ENCODE measurements at regions not wholly inside any gene's neighbourhood (a gene's known extent, or its start where the extent isn't known, plus 50 kb on each side); places are given as distances from the start of the nearest gene placed in this dataset.

DNA sequence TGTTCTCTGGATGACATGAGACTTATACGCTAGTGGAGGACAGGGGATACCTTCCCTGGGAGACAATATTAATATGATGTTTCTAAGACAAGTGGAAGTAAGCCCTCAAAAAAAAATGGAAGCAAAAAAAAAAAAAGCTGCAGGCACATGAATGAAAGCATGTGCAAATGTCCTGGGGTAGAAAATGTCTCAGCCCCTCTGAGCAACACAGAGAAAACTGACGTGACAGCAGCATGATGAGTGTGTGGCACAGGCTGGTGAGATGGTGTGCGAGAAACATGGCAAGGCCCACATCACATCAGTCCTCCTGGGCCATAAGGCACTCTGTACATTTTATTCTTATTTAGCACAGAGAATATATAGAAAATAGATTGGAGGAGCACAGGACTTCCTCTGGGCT is 254.7 kb upstream of the PFKP start:
- Histone ChIP-seq H3K27ac (ENCODE audit: low read depth in 1 of 2, low read length in 2 of 2) (no peak overlapping the region), H3K27me3 (ENCODE audit: control insufficient read depth in 4 of 4, insufficient read depth in 4 of 4, low read length in 3 of 4) (no peaks in the 10 kb centered on the region), H3K36me3 (ENCODE audit: control insufficient read depth in 4 of 4, insufficient read depth in 3 of 4, low read depth in 1 of 4, low read length in 3 of 4) (no peaks in the 10 kb centered on the region), H3K4me3 (ENCODE audit: low read depth in 1 of 3, low read length in 3 of 3) (no peak overlapping the region), H3K4me1 (ENCODE audit: control insufficient read depth in 4 of 4, insufficient read depth in 4 of 4, low read length in 3 of 4) (no peaks in the 10 kb centered on the region), H3K9me3 (ENCODE audit: control insufficient read depth in 4 of 4, low read length in 3 of 4) (no peaks in the 10 kb centered on the region), H3K9ac (ENCODE audit: low read depth in 1 of 2, low read length in 2 of 2) (no peak overlapping the region)
- TF ChIP-seq EGR1 (IDR thresholded peaks at IDR 0.05; ENCODE audit: low read depth in 2 of 2) (no peak), FOXA2 (IDR thresholded peaks at IDR 0.05) (no peak), SP1 (IDR thresholded peaks at IDR 0.05) (no peak), RAD21 (IDR thresholded peaks at IDR 0.05) (no peak), TAF1 (conservative IDR thresholded peaks at IDR 0.05) (no peak), GABPA (IDR thresholded peaks at IDR 0.05 in 1 of 2, conservative IDR thresholded peaks at IDR 0.05 in 1 of 2) (no peak), FOXA1 (IDR thresholded peaks at IDR 0.05) (no peak), RXRA (IDR thresholded peaks at IDR 0.05) (no peak), HNF4G (IDR thresholded peaks at IDR 0.05) (no peak), YY1 (IDR thresholded peaks at IDR 0.05) (no peak), JUND (IDR thresholded peaks at IDR 0.05) (no peak), NR2F2 (IDR thresholded peaks at IDR 0.05) (no peak)
- TF ChIP-seq, protein P1, sequence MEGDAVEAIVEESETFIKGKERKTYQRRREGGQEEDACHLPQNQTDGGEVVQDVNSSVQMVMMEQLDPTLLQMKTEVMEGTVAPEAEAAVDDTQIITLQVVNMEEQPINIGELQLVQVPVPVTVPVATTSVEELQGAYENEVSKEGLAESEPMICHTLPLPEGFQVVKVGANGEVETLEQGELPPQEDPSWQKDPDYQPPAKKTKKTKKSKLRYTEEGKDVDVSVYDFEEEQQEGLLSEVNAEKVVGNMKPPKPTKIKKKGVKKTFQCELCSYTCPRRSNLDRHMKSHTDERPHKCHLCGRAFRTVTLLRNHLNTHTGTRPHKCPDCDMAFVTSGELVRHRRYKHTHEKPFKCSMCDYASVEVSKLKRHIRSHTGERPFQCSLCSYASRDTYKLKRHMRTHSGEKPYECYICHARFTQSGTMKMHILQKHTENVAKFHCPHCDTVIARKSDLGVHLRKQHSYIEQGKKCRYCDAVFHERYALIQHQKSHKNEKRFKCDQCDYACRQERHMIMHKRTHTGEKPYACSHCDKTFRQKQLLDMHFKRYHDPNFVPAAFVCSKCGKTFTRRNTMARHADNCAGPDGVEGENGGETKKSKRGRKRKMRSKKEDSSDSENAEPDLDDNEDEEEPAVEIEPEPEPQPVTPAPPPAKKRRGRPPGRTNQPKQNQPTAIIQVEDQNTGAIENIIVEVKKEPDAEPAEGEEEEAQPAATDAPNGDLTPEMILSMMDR (IDR thresholded peaks at IDR 0.05; ENCODE audit: low read depth, low read length, missing input control): no peak
- TF ChIP-seq, protein P2, sequence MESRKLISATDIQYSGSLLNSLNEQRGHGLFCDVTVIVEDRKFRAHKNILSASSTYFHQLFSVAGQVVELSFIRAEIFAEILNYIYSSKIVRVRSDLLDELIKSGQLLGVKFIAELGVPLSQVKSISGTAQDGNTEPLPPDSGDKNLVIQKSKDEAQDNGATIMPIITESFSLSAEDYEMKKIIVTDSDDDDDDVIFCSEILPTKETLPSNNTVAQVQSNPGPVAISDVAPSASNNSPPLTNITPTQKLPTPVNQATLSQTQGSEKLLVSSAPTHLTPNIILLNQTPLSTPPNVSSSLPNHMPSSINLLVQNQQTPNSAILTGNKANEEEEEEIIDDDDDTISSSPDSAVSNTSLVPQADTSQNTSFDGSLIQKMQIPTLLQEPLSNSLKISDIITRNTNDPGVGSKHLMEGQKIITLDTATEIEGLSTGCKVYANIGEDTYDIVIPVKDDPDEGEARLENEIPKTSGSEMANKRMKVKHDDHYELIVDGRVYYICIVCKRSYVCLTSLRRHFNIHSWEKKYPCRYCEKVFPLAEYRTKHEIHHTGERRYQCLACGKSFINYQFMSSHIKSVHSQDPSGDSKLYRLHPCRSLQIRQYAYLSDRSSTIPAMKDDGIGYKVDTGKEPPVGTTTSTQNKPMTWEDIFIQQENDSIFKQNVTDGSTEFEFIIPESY (IDR thresholded peaks at IDR 0.05): no peak
- TF ChIP-seq, protein P3, sequence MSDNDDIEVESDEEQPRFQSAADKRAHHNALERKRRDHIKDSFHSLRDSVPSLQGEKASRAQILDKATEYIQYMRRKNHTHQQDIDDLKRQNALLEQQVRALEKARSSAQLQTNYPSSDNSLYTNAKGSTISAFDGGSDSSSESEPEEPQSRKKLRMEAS (IDR thresholded peaks at IDR 0.05): no peak
- no peak for DNase-seq (ENCODE audit: low spot score)
- 87% methylated on average over 3 of the region's 3 CpGs for WGBS

DNA sequence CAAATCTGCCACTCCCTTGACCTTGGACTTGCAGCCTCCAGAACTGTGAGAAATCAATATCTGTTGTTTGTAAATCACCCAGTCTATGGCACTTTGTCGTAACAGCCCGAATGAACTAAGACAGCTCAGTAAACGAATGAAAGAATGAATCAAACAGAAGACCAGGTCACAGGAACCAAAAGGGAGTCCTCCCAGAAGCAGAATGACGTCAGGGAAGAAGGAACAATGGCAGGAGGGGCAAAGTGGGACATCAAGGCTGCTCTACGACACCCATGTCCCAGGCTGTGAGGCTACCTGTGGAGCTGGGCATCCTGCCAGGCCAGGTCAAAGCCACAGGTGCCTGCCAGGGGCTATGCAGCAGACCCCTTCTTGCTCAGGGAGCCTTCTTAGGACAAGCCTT is 267.2 kb upstream of the PFKP start:
- Histone ChIP-seq H3K4me1 (ENCODE audit: control insufficient read depth in 4 of 4, insufficient read depth in 4 of 4, low read length in 3 of 4) (no peaks in the 10 kb centered on the region), H3K27me3 (ENCODE audit: control insufficient read depth in 4 of 4, insufficient read depth in 4 of 4, low read length in 3 of 4) (no peaks in the 10 kb centered on the region), H3K4me3 (ENCODE audit: low read depth in 1 of 3, low read length in 3 of 3) (no peak overlapping the region), H3K27ac (ENCODE audit: low read depth in 1 of 2, low read length in 2 of 2) (no peak overlapping the region), H3K9ac (ENCODE audit: low read depth in 1 of 2, low read length in 2 of 2) (no peak overlapping the region), H3K9me3 (ENCODE audit: control insufficient read depth in 4 of 4, low read length in 3 of 4) (peaks cover 0 to 4% (median 0%) of the 10 kb centered on the region in 4 donors), H3K36me3 (ENCODE audit: control insufficient read depth in 4 of 4, insufficient read depth in 3 of 4, low read depth in 1 of 4, low read length in 3 of 4) (no peaks in the 10 kb centered on the region)
- 33% methylated on average over 5 of the region's 5 CpGs for WGBS
- TF ChIP-seq RAD21 (IDR thresholded peaks at IDR 0.05): no peak
- no peak for TF ChIP-seq HNF4G (IDR thresholded peaks at IDR 0.05)
- TF ChIP-seq JUND (IDR thresholded peaks at IDR 0.05): no peak
- TF ChIP-seq, protein P2 (IDR thresholded peaks at IDR 0.05): no peak
- TF ChIP-seq, protein P3 (IDR thresholded peaks at IDR 0.05): no peak
- no peak for TF ChIP-seq SP1 (IDR thresholded peaks at IDR 0.05)
- TF ChIP-seq, protein P4, sequence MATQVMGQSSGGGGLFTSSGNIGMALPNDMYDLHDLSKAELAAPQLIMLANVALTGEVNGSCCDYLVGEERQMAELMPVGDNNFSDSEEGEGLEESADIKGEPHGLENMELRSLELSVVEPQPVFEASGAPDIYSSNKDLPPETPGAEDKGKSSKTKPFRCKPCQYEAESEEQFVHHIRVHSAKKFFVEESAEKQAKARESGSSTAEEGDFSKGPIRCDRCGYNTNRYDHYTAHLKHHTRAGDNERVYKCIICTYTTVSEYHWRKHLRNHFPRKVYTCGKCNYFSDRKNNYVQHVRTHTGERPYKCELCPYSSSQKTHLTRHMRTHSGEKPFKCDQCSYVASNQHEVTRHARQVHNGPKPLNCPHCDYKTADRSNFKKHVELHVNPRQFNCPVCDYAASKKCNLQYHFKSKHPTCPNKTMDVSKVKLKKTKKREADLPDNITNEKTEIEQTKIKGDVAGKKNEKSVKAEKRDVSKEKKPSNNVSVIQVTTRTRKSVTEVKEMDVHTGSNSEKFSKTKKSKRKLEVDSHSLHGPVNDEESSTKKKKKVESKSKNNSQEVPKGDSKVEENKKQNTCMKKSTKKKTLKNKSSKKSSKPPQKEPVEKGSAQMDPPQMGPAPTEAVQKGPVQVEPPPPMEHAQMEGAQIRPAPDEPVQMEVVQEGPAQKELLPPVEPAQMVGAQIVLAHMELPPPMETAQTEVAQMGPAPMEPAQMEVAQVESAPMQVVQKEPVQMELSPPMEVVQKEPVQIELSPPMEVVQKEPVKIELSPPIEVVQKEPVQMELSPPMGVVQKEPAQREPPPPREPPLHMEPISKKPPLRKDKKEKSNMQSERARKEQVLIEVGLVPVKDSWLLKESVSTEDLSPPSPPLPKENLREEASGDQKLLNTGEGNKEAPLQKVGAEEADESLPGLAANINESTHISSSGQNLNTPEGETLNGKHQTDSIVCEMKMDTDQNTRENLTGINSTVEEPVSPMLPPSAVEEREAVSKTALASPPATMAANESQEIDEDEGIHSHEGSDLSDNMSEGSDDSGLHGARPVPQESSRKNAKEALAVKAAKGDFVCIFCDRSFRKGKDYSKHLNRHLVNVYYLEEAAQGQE (IDR thresholded peaks at IDR 0.05): no peak
- no peak for TF ChIP-seq FOXA2 (IDR thresholded peaks at IDR 0.05)
- TF ChIP-seq FOXA1 (IDR thresholded peaks at IDR 0.05): no peak
- DNase-seq (ENCODE audit: low spot score): no peak
